SK-N-SH (cell line): ENCODE measurements at regions not wholly inside any gene's neighbourhood (a gene's known extent, or its start where the extent isn't known, plus 50 kb on each side); places are given as distances from the start of the nearest gene placed in this dataset.

ENCODE experiments used
- ELF1 ChIP-seq: IDR thresholded peaks from 2 replicates; pipeline ENCODE4 v1.4.0; 2012
- MAX ChIP-seq: IDR thresholded peaks from 2 replicates; pipeline ENCODE4 v1.4.0; 2012; ENCODE audit warnings: low read depth

GRCh38 chr12:116336542-116337065 is 59.1 kb upstream of the MED13L start:
- TF ChIP-seq MAX (no peak), ELF1 (no peak)
